ENCODE measurements at regions not wholly inside any gene's neighbourhood (a gene's known extent, or its start where the extent isn't known, plus 50 kb on each side); places are given as distances from the start of the nearest gene placed in this dataset.

DNA sequence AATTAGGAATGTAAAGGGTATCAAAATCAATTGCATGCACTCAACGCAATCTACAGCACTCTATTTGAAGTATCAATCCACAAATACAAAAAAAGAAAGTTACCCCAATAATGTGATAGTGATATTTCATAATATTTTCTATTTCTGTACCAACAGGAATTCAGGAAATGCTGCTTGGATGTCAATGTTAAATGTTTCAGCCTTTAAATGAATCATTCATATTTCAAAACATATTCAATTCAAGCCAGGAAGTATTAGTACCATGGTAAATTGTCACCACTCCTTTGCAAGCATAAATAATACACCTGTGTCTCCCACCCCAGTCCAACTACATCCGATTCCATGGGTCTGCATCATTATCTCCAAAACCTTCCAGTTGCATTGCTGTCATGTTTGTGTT, 1185.5 kb upstream of the CDH18 start:
- no peak for TF ChIP-seq POLR2AphosphoS5 (IDR thresholded peaks at IDR 0.05)
- TF ChIP-seq, protein P1, sequence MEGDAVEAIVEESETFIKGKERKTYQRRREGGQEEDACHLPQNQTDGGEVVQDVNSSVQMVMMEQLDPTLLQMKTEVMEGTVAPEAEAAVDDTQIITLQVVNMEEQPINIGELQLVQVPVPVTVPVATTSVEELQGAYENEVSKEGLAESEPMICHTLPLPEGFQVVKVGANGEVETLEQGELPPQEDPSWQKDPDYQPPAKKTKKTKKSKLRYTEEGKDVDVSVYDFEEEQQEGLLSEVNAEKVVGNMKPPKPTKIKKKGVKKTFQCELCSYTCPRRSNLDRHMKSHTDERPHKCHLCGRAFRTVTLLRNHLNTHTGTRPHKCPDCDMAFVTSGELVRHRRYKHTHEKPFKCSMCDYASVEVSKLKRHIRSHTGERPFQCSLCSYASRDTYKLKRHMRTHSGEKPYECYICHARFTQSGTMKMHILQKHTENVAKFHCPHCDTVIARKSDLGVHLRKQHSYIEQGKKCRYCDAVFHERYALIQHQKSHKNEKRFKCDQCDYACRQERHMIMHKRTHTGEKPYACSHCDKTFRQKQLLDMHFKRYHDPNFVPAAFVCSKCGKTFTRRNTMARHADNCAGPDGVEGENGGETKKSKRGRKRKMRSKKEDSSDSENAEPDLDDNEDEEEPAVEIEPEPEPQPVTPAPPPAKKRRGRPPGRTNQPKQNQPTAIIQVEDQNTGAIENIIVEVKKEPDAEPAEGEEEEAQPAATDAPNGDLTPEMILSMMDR (IDR thresholded peaks at IDR 0.05): no peak

Data from stomach (tissue), 4 donors.